Glomerular endothelial cell (primary cell): ENCODE measurements at regions not wholly inside any gene's neighbourhood (a gene's known extent, or its start where the extent isn't known, plus 50 kb on each side); places are given as distances from the start of the nearest gene placed in this dataset.
"Not testable (repeated sequence)": the region's sequence is repeated elsewhere in the genome, so short reads cannot be mapped to it uniquely, and the experiment has no call there.

Source experiments
- DNase-seq: peaks from one replicate; pipeline ENCODE4 v3.0.0-alpha.2; 2011; ENCODE audit warnings: low read depth, low spot score; ENCODE audit errors: extremely low read depth

GRCh38 chr11:81802591-81802990, 931.1 kb downstream of the FAM181B start:
- DNase-seq, result no peak

DNA sequence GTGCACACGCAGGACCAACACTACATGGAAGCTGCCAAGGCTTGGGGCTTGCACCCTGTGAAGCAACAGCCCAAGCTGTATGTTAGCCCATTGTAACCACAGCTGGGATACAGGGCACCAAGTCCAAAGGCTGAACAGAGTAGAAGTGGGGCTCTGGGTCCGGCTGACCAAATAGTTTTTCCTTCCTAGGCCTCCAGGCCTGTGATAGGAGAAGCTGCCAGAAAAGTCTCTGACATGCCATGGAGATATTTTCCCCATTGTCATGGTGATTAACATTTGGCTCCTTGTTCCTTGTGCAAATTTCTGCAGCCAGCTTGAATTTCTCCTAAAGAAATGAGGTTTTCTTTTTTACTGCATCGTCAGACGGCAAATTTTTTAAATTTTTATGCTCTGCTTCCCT, 941.2 kb downstream of the FAM181B start:
- no peak for DNase-seq

DNA sequence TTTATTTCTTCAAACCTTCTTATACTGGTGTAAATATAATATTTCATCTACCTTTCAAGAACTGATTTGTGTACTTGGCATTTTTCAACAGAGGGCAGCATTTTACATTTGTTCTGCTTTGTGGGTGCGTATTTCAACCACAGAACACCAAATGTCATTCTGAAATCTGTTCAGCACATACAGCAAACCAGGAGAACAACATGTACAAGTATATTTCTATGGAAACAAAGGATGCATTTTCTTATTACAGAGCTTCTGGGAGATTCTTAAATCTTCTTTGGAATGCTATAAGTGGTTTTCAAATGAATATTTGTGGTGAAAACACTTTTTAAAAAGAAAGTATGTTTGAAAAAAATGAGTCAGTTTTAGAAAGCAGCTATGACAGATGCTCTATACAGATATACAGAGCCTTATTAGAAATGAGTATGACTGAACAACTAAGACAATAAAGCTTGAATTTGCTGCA, 946.0 kb downstream of the FAM181B start:
- DNase-seq, result no peak

- DNase-seq, result no peak
Observed at GRCh38 chr11:81772166-81772565, 961.5 kb downstream of the FAM181B start.

DNA sequence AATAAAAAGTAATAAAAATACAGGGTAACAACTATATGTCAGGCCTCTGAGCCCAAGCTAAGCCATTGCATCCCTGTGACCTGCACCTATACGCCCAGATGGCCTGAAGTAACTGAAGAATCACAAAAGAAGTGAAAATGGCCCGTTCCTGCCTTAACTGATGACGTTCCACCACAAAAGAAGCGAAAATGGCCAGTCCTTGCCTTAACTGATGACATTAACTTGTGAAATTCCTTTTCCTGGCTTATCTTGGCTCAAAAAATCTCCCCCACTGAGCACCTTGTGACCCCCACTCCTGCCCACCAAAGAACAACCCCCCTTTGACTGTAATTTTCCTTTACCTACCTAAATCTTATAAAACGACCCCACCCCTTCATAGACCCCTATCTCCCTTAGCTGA, 963.8 kb downstream of the FAM181B start:
- not testable (repeated sequence) for DNase-seq

GRCh38 chr11:81756864-81757595, 976.6 kb downstream of the FAM181B start:
- no peak for DNase-seq

DNA sequence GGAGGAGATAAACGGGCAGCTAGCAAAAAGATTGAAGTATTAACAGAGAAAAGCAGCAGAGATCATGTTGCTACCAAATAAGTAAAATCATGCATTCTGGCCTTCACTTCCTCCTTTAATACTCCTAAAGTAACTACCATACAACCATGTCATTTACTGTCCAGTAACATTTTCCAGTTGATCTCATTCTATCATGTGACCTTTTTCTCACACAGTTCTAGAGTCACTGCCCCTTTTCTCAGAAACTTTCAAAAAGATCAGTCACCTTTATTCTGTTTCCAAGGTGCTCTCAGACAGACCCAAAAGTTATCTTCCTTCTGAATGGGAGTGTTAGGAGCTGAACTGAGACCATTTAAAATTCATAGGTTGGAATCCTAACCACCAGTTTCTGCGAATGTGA, 984.4 kb downstream of the FAM181B start:
- no peak for DNase-seq

- DNase-seq, result no peak
Observed at GRCh38 chr11:81744336-81745116, 989.1 kb downstream of the FAM181B start.

GRCh38 chr11:81725701-81726100, 1008.0 kb downstream of the FAM181B start:
- DNase-seq, result no peak

- DNase-seq, result no peak
Observed at GRCh38 chr11:81717695-81718094, 1016.0 kb downstream of the FAM181B start.

- DNase-seq, result no peak
Observed at GRCh38 chr11:81707881-81708280, 1025.8 kb downstream of the FAM181B start.

- no peak for DNase-seq
Observed at GRCh38 chr11:81705283-81705682, 1028.4 kb downstream of the FAM181B start.

DNA sequence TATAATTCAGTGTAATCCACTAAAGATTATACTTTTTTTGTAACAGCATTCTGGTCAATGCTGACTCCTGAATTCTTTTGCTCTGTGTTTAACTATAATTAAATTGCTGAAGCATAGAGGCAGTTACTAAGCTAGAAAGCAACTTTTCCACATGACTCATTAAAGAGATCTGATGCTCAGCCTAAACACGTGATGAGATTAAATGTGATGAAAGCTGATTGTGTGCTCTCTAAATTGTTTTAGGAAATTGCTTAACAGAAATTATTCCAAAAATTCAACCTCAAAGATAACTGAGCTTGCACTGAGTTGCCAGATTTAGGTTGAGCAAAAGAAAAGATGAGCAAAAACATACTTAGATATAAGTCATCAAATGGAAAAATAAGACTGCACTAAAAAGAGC, 1033.6 kb downstream of the FAM181B start:
- no peak for DNase-seq

- DNase-seq, result no peak
Observed at GRCh38 chr11:81687057-81687456, 1046.6 kb downstream of the FAM181B start.

DNA sequence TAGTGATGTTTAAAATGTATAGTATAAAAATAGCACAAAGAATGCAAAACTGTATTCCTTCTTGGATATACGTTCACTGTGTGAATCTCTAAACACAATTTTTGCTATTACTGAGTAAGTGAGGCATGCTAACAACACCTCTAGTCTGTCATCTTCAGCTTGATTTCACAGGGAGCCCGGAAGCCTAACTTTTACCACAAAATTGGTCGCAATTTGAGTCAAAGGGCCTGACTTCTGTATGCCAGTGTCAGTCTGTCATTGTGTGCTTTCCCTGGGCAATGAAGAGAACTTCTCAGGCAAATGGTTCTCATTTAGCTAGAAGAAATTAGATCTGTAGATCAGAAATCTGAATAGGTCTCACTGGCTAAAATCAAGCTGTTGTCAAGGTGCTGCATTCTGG, 1059.5 kb downstream of the FAM181B start:
- DNase-seq, result no peak

DNA sequence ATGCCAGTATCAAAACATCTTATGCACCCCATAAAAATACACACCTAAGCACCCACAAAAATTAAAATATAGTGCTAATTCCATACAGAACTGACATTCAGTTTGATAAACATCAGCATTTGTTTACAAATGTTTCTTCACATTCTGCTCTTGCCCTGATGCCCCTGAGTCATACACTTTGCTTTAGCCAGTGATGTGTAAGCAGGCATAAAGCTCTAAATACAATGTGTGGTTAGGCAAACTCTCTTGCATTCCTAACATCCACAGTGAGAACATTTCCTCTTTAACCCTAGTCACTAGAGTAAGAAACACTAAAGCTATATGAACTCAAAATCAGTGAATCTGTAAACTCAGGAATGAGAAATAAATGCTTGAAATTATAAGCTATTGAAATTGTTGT, 1060.7 kb downstream of the FAM181B start:
- no peak for DNase-seq

DNA sequence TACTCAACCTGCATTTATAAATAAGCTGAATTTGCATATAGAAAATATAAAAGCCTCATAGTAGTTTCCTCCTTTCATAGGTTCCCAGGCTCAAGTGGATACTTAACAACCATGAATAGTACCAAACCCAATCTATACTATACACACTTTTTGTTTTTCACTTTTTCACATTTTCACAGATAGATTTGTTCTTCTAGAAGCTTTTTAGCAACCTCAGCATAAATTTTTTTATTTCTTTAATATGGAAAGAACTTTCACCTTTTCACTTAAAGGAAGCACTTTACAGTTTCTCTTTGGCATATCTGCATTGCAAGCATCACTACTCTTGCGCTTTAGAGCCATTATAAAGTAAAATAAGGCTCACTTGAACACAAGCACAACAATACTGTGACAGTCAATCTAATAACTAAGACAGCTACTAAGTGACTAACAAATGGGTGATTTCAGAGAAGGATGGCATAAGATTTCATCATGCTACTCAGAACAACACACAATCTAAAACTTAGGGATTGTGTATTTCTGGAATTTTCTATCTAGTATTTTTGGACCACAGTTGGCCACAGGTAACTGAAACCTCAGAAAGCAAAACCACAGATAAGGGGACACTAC, 1063.6 kb downstream of the FAM181B start:
- DNase-seq, result no peak

- DNase-seq, result no peak
Observed at GRCh38 chr11:81658722-81659121, 1074.9 kb downstream of the FAM181B start.

DNA sequence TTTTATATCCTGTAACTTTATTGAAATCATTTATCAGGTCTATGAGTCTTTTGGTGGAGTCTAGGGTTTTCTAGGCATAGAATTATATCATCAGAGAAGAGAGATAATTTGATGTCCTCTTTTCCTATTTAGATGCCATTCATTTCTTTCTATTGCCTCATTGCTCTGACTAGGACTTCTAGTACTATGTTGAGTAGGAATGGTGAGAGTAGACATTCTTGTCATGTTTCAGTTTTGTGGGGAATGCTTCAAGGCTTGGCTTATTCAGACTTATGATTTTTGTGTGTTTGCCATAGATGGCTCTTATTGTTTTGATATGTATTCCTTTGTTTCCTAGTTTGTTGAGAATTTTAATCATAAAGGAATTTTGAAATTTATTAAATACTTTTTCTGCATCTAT, 1078.3 kb downstream of the FAM181B start:
- no peak for DNase-seq

GRCh38 chr11:81647374-81647773, 1086.3 kb downstream of the FAM181B start:
- no peak for DNase-seq

GRCh38 chr11:81644239-81644840, 1089.3 kb downstream of the FAM181B start:
- no peak for DNase-seq
